ENCODE measurements at regions not wholly inside any gene's neighbourhood (a gene's known extent, or its start where the extent isn't known, plus 50 kb on each side); places are given as distances from the start of the nearest gene placed in this dataset.

- H3K4me1 ChIP-seq = no peaks in the 10 kb centered on the region
- H3K27ac ChIP-seq = no peak overlapping the region
- H3K9me3 ChIP-seq = no peaks in the 10 kb centered on the region
- H3K27me3 ChIP-seq = no peaks in the 10 kb centered on the region
- H3K36me3 ChIP-seq = no peaks in the 10 kb centered on the region
- 68 to 84% methylated on average over 3 of the region's 3 CpGs for WGBS, 2 donors (ENCODE audit: low coverage in 1 of 2)
- no peak for TF ChIP-seq POLR2A (IDR thresholded peaks at IDR 0.05)
- TF ChIP-seq POLR2AphosphoS5 (IDR thresholded peaks at IDR 0.05) = no peak
- TF ChIP-seq CTCF (IDR thresholded peaks at IDR 0.05) = no peak
- TF ChIP-seq EP300 (IDR thresholded peaks at IDR 0.05) = no peak
- ATAC-seq = no peak
- H3K4me3 ChIP-seq = no peak overlapping the region
Measured at GRCh38 chr18:34126121-34126520, 98.6 kb downstream of the NOL4 start.

GRCh38 chr18:34122724-34123334 lies 101.9 kb downstream of the NOL4 start:
- peak; percentile 43 for ATAC-seq
- Histone ChIP-seq H3K27me3 (no peaks in the 10 kb centered on the region), H3K27ac (no peak overlapping the region), H3K9me3 (no peaks in the 10 kb centered on the region), H3K4me3 (no peak overlapping the region), H3K4me1 (no peaks in the 10 kb centered on the region), H3K36me3 (no peaks in the 10 kb centered on the region)
- TF ChIP-seq CTCF (IDR thresholded peaks at IDR 0.05) (peak; percentile 73 to 81 (median 74)), POLR2AphosphoS5 (IDR thresholded peaks at IDR 0.05) (no peak)
- WGBS, 2 donors (ENCODE audit: low coverage in 1 of 2) = 18% methylated on average over 4 of the region's 4 CpGs

GRCh38 chr18:34121200-34121721 lies 103.5 kb downstream of the NOL4 start:
- Histone ChIP-seq H3K27me3 (no peaks in the 10 kb centered on the region), H3K27ac (no peak overlapping the region), H3K4me3 (no peak overlapping the region), H3K36me3 (no peaks in the 10 kb centered on the region), H3K9me3 (no peaks in the 10 kb centered on the region), H3K4me1 (no peaks in the 10 kb centered on the region)
- WGBS, 2 donors (ENCODE audit: low coverage in 1 of 2) = 57 to 66% methylated on average over 4 of the region's 4 CpGs
- no peak for TF ChIP-seq POLR2A (IDR thresholded peaks at IDR 0.05)
- TF ChIP-seq POLR2AphosphoS5 (IDR thresholded peaks at IDR 0.05) = no peak
- TF ChIP-seq CTCF (IDR thresholded peaks at IDR 0.05) = no peak
- TF ChIP-seq EP300 (IDR thresholded peaks at IDR 0.05) = no peak
- no peak for ATAC-seq

- no peak for TF ChIP-seq CTCF (IDR thresholded peaks at IDR 0.05)
- no peak for TF ChIP-seq EP300 (IDR thresholded peaks at IDR 0.05)
- no peak for TF ChIP-seq POLR2AphosphoS5 (IDR thresholded peaks at IDR 0.05)
- no peak for TF ChIP-seq POLR2A (IDR thresholded peaks at IDR 0.05)
- Histone ChIP-seq H3K27me3 (no peaks in the 10 kb centered on the region), H3K36me3 (no peaks in the 10 kb centered on the region), H3K27ac (no peak overlapping the region), H3K9me3 (no peaks in the 10 kb centered on the region), H3K4me3 (no peak overlapping the region), H3K4me1 (no peaks in the 10 kb centered on the region)
- no peak for ATAC-seq
- WGBS, 2 donors (ENCODE audit: low coverage in 1 of 2) = 42 to 67% methylated on average over 1 of the region's 1 CpG
Measured at GRCh38 chr18:34120294-34120693, 104.4 kb downstream of the NOL4 start.

- Histone ChIP-seq H3K27me3 (no peaks in the 10 kb centered on the region), H3K4me1 (no peaks in the 10 kb centered on the region), H3K27ac (no peak overlapping the region), H3K36me3 (no peaks in the 10 kb centered on the region), H3K9me3 (no peaks in the 10 kb centered on the region), H3K4me3 (no peak overlapping the region)
- WGBS, 2 donors (ENCODE audit: low coverage in 1 of 2) = 20 to 48% methylated on average over 1 to 2 of the region's 2 CpGs
- no peak for ATAC-seq
- TF ChIP-seq CTCF (IDR thresholded peaks at IDR 0.05) (no peak), EP300 (IDR thresholded peaks at IDR 0.05) (no peak), POLR2A (IDR thresholded peaks at IDR 0.05) (no peak), POLR2AphosphoS5 (IDR thresholded peaks at IDR 0.05) (no peak)
Measured at GRCh38 chr18:34117319-34117718, 107.4 kb downstream of the NOL4 start.

All from gastroesophageal sphincter (tissue), 4 donors.